H1 (cell line): ENCODE measurements at regions not wholly inside any gene's neighbourhood (a gene's known extent, or its start where the extent isn't known, plus 50 kb on each side); places are given as distances from the start of the nearest gene placed in this dataset.

ENCODE experiments used
- CTCF ChIA-PET: fragments of 300-600 bp; sonication (Branson Sonifier 250); formaldehyde crosslinking; loops from one replicate; lab custom pipeline; 2021; ENCODE audit not compliant: partially characterized antibody; lab: Charles Lee
- POLR2A ChIA-PET: fragments of 300-600 bp; sonication (Branson Sonifier 250); formaldehyde crosslinking; loops from one replicate; lab custom pipeline; 2021; ENCODE audit warnings: inconsistent platforms; ENCODE audit not compliant: partially characterized antibody; lab: Charles Lee
- DNase-seq, 2 experiments: peaks; one replicate each; pipeline versions ENCODE4 v3.0.0 to v3.0.0-alpha.2; 2010 to 2022; ENCODE audit warnings: low spot score in 2 of 2, low read depth in 1 of 2, mixed read lengths in 1 of 2
- FAIRE-seq: peaks from 2 replicates; lab custom pipeline; 2011; peaks lifted over from hg19 to GRCh38; lab: Jason Lieb, UNC
- H2AFZ ChIP-seq: 2 replicates; pipeline ENCODE4 v1.8.1; 2012; ENCODE audit warnings: low read length, inconsistent platforms
- H2AK5ac ChIP-seq: 2 replicates; pipeline ENCODE4 v1.6.1; 2013; ENCODE audit warnings: low read depth, low read length
- H2BK120ac ChIP-seq: replicated peaks from 2 replicates; pipeline ENCODE3; 2013; ENCODE audit warnings: low read depth, low read length, inconsistent platforms
- H2BK12ac ChIP-seq: 2 replicates; pipeline ENCODE4 v1.6.1; 2013; ENCODE audit warnings: low read depth, low read length
- H2BK15ac ChIP-seq: 2 replicates; pipeline ENCODE4 v1.6.1; 2013; ENCODE audit warnings: low read length
- H2BK20ac ChIP-seq: 2 replicates; pipeline ENCODE4 v1.6.1; 2013; ENCODE audit warnings: low read length
- H2BK5ac ChIP-seq: 2 replicates; pipeline ENCODE4 v1.6.1; 2013; ENCODE audit warnings: low read depth, low read length
- H3K14ac ChIP-seq: 2 replicates; pipeline ENCODE4 v1.6.1; 2013; ENCODE audit warnings: inconsistent platforms; ENCODE audit not compliant: insufficient read length
- H3K18ac ChIP-seq: 2 replicates; pipeline ENCODE4 v1.6.1; 2013; ENCODE audit warnings: low read length; ENCODE audit errors: extremely low read depth
- H3K23ac ChIP-seq: 2 replicates; pipeline ENCODE4 v1.6.1; 2013; ENCODE audit warnings: inconsistent platforms; ENCODE audit not compliant: insufficient read length
- H3K23me2 ChIP-seq: 2 replicates; pipeline ENCODE4 v1.6.1; 2013; ENCODE audit warnings: low read depth, low read length
- H3K27ac ChIP-seq: 2 replicates; pipeline ENCODE4 v1.6.1; 2011; ENCODE audit warnings: low read depth, low read length, inconsistent platforms
- H3K27me3 ChIP-seq, 4 experiments: replicated peaks in 1 of 4; 1 replicate in 1 of 4; 2 replicates in 3 of 4; pipeline versions ENCODE4 v1.6.1 to v1.8.1; 2011 to 2013; ENCODE audit warnings: low read length in 3 of 4, mild to moderate bottlenecking in 3 of 4, inconsistent platforms in 2 of 4, mixed read lengths in 2 of 4, moderate library complexity in 1 of 4; ENCODE audit not compliant: control insufficient read depth in 3 of 4, insufficient read depth in 3 of 4; ENCODE audit errors: extremely low read depth in 1 of 4
- H3K36me3 ChIP-seq, 4 experiments: 2 replicates each; pipeline versions ENCODE4 v1.6.1 to v1.8.1; 2011 to 2013; ENCODE audit warnings: mild to moderate bottlenecking in 4 of 4, low read length in 3 of 4, moderate library complexity in 2 of 4, control low read depth in 1 of 4, inconsistent platforms in 1 of 4; ENCODE audit not compliant: insufficient read depth in 4 of 4, control insufficient read depth in 2 of 4
- H3K4ac ChIP-seq: replicated peaks from 2 replicates; pipeline ENCODE3; 2013; ENCODE audit warnings: low read length, low read depth, mixed read lengths, inconsistent platforms; ENCODE audit not compliant: insufficient read length
- H3K4me1 ChIP-seq, 4 experiments: replicated peaks in 1 of 4; 1 replicate in 1 of 4; 2 replicates in 3 of 4; pipeline versions ENCODE4 v1.6.1 to v1.8.1; 2011 to 2013; ENCODE audit warnings: low read length in 3 of 4, inconsistent platforms in 2 of 4, mixed read lengths in 1 of 4; ENCODE audit not compliant: insufficient read depth in 4 of 4, control insufficient read depth in 3 of 4
- H3K4me2 ChIP-seq, 2 experiments: 2 replicates each; pipeline versions ENCODE4 v1.6.1 to v1.8.1; 2011 to 2013; ENCODE audit warnings: low read depth in 2 of 2, low read length in 2 of 2, control low read depth in 1 of 2, inconsistent platforms in 1 of 2, mild to moderate bottlenecking in 1 of 2; ENCODE audit not compliant: insufficient read depth in 1 of 2
- H3K4me3 ChIP-seq, 4 experiments: fragments of 200-600, 300-600 bp in 1 of 4; sonication (generic), shearing (Covaris generic), sonication (Bioruptor Twin) in 1 of 4; 2 replicates each; pipeline versions ENCODE4 v1.5.1 to v1.8.1; 2011 to 2016; ENCODE audit warnings: low read length in 4 of 4, low read depth in 3 of 4, control low read depth in 2 of 4, inconsistent platforms in 2 of 4, mild to moderate bottlenecking in 2 of 4, mixed read lengths in 1 of 4, moderate library complexity in 1 of 4; ENCODE audit not compliant: insufficient read depth in 2 of 4; ENCODE audit errors: extremely low read depth in 1 of 4
- H3K56ac ChIP-seq: replicated peaks from 2 replicates; pipeline ENCODE3; 2013; ENCODE audit warnings: low read depth, mild to moderate bottlenecking, mixed read lengths, low read length, inconsistent platforms; ENCODE audit not compliant: insufficient read length
- H3K79me1 ChIP-seq: 2 replicates; pipeline ENCODE4 v1.6.1; 2013; ENCODE audit warnings: low read depth, low read length, control low read depth
- H3K79me2 ChIP-seq, 2 experiments: 2 replicates each; pipeline versions ENCODE4 v1.6.1 to v1.8.1; 2012 to 2013; ENCODE audit warnings: low read length in 2 of 2, mild to moderate bottlenecking in 2 of 2, inconsistent platforms in 1 of 2; ENCODE audit not compliant: insufficient read depth in 2 of 2, control insufficient read depth in 1 of 2
- H3K9ac ChIP-seq, 4 experiments: replicated peaks in 1 of 4; 1 replicate in 1 of 4; 2 replicates in 3 of 4; pipeline versions ENCODE4 v1.6.1 to v1.8.1; 2011 to 2013; ENCODE audit warnings: low read depth in 3 of 4, low read length in 3 of 4, control low read depth in 2 of 4, mild to moderate bottlenecking in 2 of 4, moderate library complexity in 2 of 4, inconsistent platforms in 1 of 4; ENCODE audit errors: extremely low read depth in 1 of 4
- H3K9me3 ChIP-seq, 2 experiments: 2 replicates each; pipeline versions ENCODE4 v1.6.1 to v1.8.1; 2012 to 2013; ENCODE audit warnings: mild to moderate bottlenecking in 2 of 2, moderate library complexity in 2 of 2, control low read depth in 1 of 2, inconsistent platforms in 1 of 2, low read depth in 1 of 2, low read length in 1 of 2, mixed read lengths in 1 of 2; ENCODE audit not compliant: insufficient read depth in 2 of 2
- H4K20me1 ChIP-seq, 2 experiments: replicated peaks in 1 of 2; 2 replicates each; pipeline versions ENCODE3 to v1.8.1; 2011 to 2013; ENCODE audit warnings: inconsistent platforms in 2 of 2, low read length in 2 of 2, mild to moderate bottlenecking in 1 of 2; ENCODE audit not compliant: insufficient read depth in 2 of 2, control insufficient read depth in 1 of 2
- H4K5ac ChIP-seq: 2 replicates; pipeline ENCODE4 v1.6.1; 2013; ENCODE audit warnings: low read length, low read depth, mixed read lengths, inconsistent platforms; ENCODE audit not compliant: insufficient read length
- H4K8ac ChIP-seq: 2 replicates; pipeline ENCODE4 v1.8.0; 2013; ENCODE audit warnings: mild to moderate bottlenecking, moderate library complexity, low read length, inconsistent platforms; ENCODE audit not compliant: insufficient read depth; ENCODE audit errors: extremely low read depth
- H4K91ac ChIP-seq: replicated peaks from 2 replicates; pipeline ENCODE3; 2013; ENCODE audit warnings: low read length, mixed read lengths, inconsistent platforms; ENCODE audit not compliant: insufficient read length
- BACH1 ChIP-seq: IDR thresholded peaks from 2 replicates; pipeline ENCODE4 v1.6.1; 2012; ENCODE audit warnings: low read length, improper control_type of control experiment
- BCL11A ChIP-seq, 2 experiments: IDR thresholded peaks; one replicate each; pipeline ENCODE4 v1.6.1; 2011; ENCODE audit warnings: low read depth in 2 of 2, low read length in 2 of 2, mild to moderate bottlenecking in 2 of 2
- CEBPB ChIP-seq: IDR thresholded peaks from 2 replicates; pipeline ENCODE4 v1.6.1; 2012; ENCODE audit warnings: low read depth, low read length
- CREB1 ChIP-seq: IDR thresholded peaks from 2 replicates; pipeline ENCODE4 v1.6.1; 2012; ENCODE audit warnings: inconsistent platforms
- E2F6 ChIP-seq: IDR thresholded peaks from 2 replicates; pipeline ENCODE4 v1.6.1; 2012; ENCODE audit warnings: inconsistent platforms
- HDAC2 ChIP-seq, 2 experiments: fragments of 300-600 bp in 1 of 2; sonication (generic) in 1 of 2; IDR thresholded peaks; 2 replicates each; pipeline ENCODE4 v1.6.1; 2011 to 2012; ENCODE audit warnings: low read depth in 2 of 2, low read length in 2 of 2, mild to moderate bottlenecking in 2 of 2, moderate library complexity in 2 of 2, borderline replicate concordance in 1 of 2, inconsistent platforms in 1 of 2
- HDAC6 ChIP-seq: IDR thresholded peaks from one replicate; pipeline ENCODE4 v1.7.1; 2012; ENCODE audit warnings: low read depth, mild to moderate bottlenecking, inconsistent platforms, low read length, moderate library complexity
- KDM5A ChIP-seq: fragments of 200-600 bp; IDR thresholded peaks from 2 replicates; pipeline ENCODE4 v1.7.1; 2012; ENCODE audit warnings: mild to moderate bottlenecking, low read length, inconsistent platforms, mixed read lengths
- SIX5 ChIP-seq: IDR thresholded peaks from 2 replicates; pipeline ENCODE4 v1.6.1; 2011; ENCODE audit warnings: mild to moderate bottlenecking, low read depth, low read length
- SP1 ChIP-seq: IDR thresholded peaks from 2 replicates; pipeline ENCODE4 v1.6.1; 2011; ENCODE audit warnings: low read depth, low read length
- SP4 ChIP-seq: IDR thresholded peaks from 2 replicates; pipeline ENCODE4 v1.6.1; 2012; ENCODE audit warnings: low read length, inconsistent platforms
- TAF1 ChIP-seq: IDR thresholded peaks from 2 replicates; pipeline ENCODE4 v1.6.1; 2011; ENCODE audit warnings: mild to moderate bottlenecking, low read depth, low read length
- WGBS, 2 experiments: shearing (Covaris generic) in 1 of 2; methylation state at CpG; one replicate each; pipeline versions ENCODE4 v1.1.6 to v1.1.7; 2013 to 2015; ENCODE audit warnings: low lambda C conversion rate in 2 of 2, mixed read lengths in 2 of 2, inconsistent platforms in 1 of 2, low coverage in 1 of 2, missing lambda C conversion rate in 1 of 2; ENCODE audit not compliant: insufficient replicate concordance in 2 of 2, insufficient coverage in 1 of 2, insufficient read length in 1 of 2; ENCODE audit errors: extremely low coverage in 1 of 2, missing lambda C conversion rate in 1 of 2; 5-methylcytosine and 5-hydroxymethylcytosine counted together
- TF ChIP-seq, protein P1 (sequence below): IDR thresholded peaks from 2 replicates; pipeline ENCODE4 v1.6.1; 2012; ENCODE audit warnings: inconsistent platforms

DNA sequence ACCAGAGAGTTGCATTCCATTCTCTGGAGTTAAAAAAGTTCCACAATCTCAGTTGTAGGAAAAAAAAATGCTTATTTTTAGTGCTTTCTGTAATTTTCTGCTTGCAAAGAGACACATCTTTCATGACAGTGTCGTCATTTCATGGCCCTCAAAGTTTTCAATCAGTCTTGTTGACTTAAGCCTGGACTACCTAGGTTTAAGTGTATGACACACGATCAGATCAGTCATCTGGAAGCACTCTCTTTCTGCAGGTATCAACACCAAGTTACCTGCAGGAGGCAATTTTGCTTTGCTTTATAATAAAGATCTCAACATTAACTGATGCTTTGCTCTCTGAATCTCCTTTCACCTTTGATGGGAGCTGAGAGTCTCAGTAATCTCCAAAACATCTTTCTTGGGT is 251.6 kb downstream of the BCAT1 start:
- no peak overlapping the region for H3K23ac ChIP-seq
- H3K14ac ChIP-seq, result no peak overlapping the region
- no peak overlapping the region for H3K4ac ChIP-seq
- no peak overlapping the region for H4K5ac ChIP-seq
- no peaks in the 10 kb centered on the region for H3K79me2 ChIP-seq
- no peak overlapping the region for H4K91ac ChIP-seq
- FAIRE-seq (no peak), DNase-seq (no peak)
- H3K9ac ChIP-seq, result no peak overlapping the region
- H3K4me3 ChIP-seq, result no peak overlapping the region
- no peak overlapping the region for H2BK120ac ChIP-seq
- H2BK5ac ChIP-seq, result no peak overlapping the region
- ChIA-PET POLR2A (no interaction called here), CTCF (interaction anchor here (0.5 to 1.6 kb wide), 4 partner anchors 13 to 81 kb away, joined by 3 to 4 read pairs (median 3); no protein-coding TSS in a partner anchor)
- no peaks in the 10 kb centered on the region; a peak in 1 of 4 replicates for H3K9me3 ChIP-seq
- H3K36me3 ChIP-seq, result no peaks in the 10 kb centered on the region
- 90% methylated on average over 2 of the region's 2 CpGs; no CpG with 5 or more reads in 1 of the 2 experiments for WGBS, 2 experiments
- no peak overlapping the region for H3K4me2 ChIP-seq
- H3K27me3 ChIP-seq, result no peaks in the 10 kb centered on the region
- TF ChIP-seq HDAC2 (IDR thresholded peaks at IDR 0.05; ENCODE audit: borderline replicate concordance in 1 of 2, low read depth in 2 of 2, low read length in 2 of 2) (no peak), CEBPB (no peak), SIX5 (no peak), TAF1 (no peak), BACH1 (no peak), CREB1 (no peak), KDM5A (no peak), SP1 (no peak), SP4 (no peak), HDAC6 (no peak), E2F6 (no peak), BCL11A (IDR thresholded peaks at IDR 0.05; ENCODE audit: low read depth in 2 of 2, low read length in 2 of 2) (no peak)
- TF ChIP-seq, protein P1, sequence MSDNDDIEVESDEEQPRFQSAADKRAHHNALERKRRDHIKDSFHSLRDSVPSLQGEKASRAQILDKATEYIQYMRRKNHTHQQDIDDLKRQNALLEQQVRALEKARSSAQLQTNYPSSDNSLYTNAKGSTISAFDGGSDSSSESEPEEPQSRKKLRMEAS, result no peak
- no peak overlapping the region for H2BK20ac ChIP-seq
- H4K20me1 ChIP-seq, result no peaks in the 10 kb centered on the region
- H3K27ac ChIP-seq, result no peak overlapping the region
- H3K4me1 ChIP-seq, result no peaks in the 10 kb centered on the region
- H4K8ac ChIP-seq, result no peak overlapping the region
- no peak overlapping the region for H3K56ac ChIP-seq
- no peak overlapping the region for H2BK12ac ChIP-seq
- no peaks in the 10 kb centered on the region for H3K79me1 ChIP-seq
- H3K18ac ChIP-seq, result no peak overlapping the region
- H2AK5ac ChIP-seq, result no peak overlapping the region
- no peak overlapping the region for H2AFZ ChIP-seq
- no peaks in the 10 kb centered on the region for H3K23me2 ChIP-seq
- no peak overlapping the region for H2BK15ac ChIP-seq
